Suprapubic skin (tissue), 3 donors: ENCODE measurements at regions not wholly inside any gene's neighbourhood (a gene's known extent, or its start where the extent isn't known, plus 50 kb on each side); places are given as distances from the start of the nearest gene placed in this dataset.

Source experiments
- EP300 ChIP-seq: sonication (generic); formaldehyde crosslinking; IDR thresholded peaks from one replicate; pipeline ENCODE4 v1.6.1; 2017; ENCODE audit warnings: antibody characterized with exemption
- POLR2A ChIP-seq, 2 donors: fragments of 450-650 bp; IDR thresholded peaks; one replicate each; pipeline ENCODE4 v1.6.1; 2017; ENCODE audit warnings: antibody characterized with exemption in 2 of 2, mild to moderate bottlenecking in 2 of 2, moderate library complexity in 2 of 2
- TF ChIP-seq, protein P1 (sequence below), 2 donors: fragments of 200-600 bp in 1 of 2; fragments of 450-650 bp in 1 of 2; sonication (generic) in 1 of 2; IDR thresholded peaks; one replicate each; pipeline ENCODE4 v1.5.1; 2016 to 2019; ENCODE audit warnings: antibody characterized with exemption in 2 of 2, mild to moderate bottlenecking in 1 of 2, moderate library complexity in 1 of 2

DNA sequence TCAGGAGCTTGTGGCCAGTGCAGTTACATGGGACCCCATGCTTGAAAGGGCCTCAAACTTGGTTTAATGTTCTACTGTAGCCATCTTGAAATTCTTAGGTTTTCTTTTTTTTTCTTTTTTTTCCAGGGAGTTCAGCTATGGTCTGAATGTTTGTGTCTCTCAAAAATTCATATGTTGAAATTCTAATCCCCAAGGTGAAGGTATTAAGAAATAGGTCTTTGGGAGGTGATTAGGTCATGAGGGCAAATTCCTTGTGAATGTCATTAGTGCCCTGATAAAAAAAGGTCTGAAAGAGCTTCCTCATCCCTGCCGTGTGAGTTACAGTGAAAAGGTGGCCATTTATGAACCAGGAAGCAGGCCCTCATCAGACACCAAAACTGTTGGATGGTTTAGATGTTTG, 324.1 kb downstream of the C12orf75 start:
- TF ChIP-seq, protein P1, sequence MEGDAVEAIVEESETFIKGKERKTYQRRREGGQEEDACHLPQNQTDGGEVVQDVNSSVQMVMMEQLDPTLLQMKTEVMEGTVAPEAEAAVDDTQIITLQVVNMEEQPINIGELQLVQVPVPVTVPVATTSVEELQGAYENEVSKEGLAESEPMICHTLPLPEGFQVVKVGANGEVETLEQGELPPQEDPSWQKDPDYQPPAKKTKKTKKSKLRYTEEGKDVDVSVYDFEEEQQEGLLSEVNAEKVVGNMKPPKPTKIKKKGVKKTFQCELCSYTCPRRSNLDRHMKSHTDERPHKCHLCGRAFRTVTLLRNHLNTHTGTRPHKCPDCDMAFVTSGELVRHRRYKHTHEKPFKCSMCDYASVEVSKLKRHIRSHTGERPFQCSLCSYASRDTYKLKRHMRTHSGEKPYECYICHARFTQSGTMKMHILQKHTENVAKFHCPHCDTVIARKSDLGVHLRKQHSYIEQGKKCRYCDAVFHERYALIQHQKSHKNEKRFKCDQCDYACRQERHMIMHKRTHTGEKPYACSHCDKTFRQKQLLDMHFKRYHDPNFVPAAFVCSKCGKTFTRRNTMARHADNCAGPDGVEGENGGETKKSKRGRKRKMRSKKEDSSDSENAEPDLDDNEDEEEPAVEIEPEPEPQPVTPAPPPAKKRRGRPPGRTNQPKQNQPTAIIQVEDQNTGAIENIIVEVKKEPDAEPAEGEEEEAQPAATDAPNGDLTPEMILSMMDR (IDR thresholded peaks at IDR 0.05): no peak
- no peak for TF ChIP-seq POLR2A (IDR thresholded peaks at IDR 0.05)
- TF ChIP-seq EP300: no peak
